HG03103 (cell line): ENCODE measurements at regions not wholly inside any gene's neighbourhood (a gene's known extent, or its start where the extent isn't known, plus 50 kb on each side); places are given as distances from the start of the nearest gene placed in this dataset.

Source experiments
- ATAC-seq: cut with Tn5 transposase; IDR thresholded peaks from one replicate; pipeline ENCODE4 v1.9.1; 2021; ENCODE audit warnings: low read depth; ENCODE audit not compliant: unreplicated experiment

- ATAC-seq: no peak
Observed at GRCh38 chr2:9681427-9681817, 50.6 kb upstream of the YWHAQ start.

GRCh38 chr2:9685637-9686036, 54.8 kb upstream of the YWHAQ start:
- ATAC-seq: no peak

- ATAC-seq: no peak
Observed at GRCh38 chr2:9686061-9686460, 55.3 kb upstream of the YWHAQ start.

GRCh38 chr2:9690252-9690651, 59.5 kb upstream of the YWHAQ start:
- ATAC-seq: no peak

- no peak for ATAC-seq
Observed at GRCh38 chr2:9690716-9691498, 60.1 kb upstream of the YWHAQ start.

- no peak for ATAC-seq
Observed at GRCh38 chr2:9692456-9693195, 61.8 kb upstream of the YWHAQ start.

- no peak for ATAC-seq
Observed at GRCh38 chr2:9693196-9693491, 62.3 kb upstream of the YWHAQ start.

- ATAC-seq: no peak
Observed at GRCh38 chr2:9693646-9694045, 62.8 kb upstream of the YWHAQ start.

- ATAC-seq: no peak
Observed at GRCh38 chr2:9694661-9695234, 64.0 kb upstream of the YWHAQ start.

GRCh38 chr2:9695941-9696340, 65.1 kb upstream of the YWHAQ start:
- no peak for ATAC-seq

GRCh38 chr2:9696731-9697130, 65.9 kb upstream of the YWHAQ start:
- no peak for ATAC-seq

- no peak for ATAC-seq
Observed at GRCh38 chr2:9697909-9698308, 67.1 kb upstream of the YWHAQ start.

GRCh38 chr2:9699139-9700108, 68.6 kb upstream of the YWHAQ start:
- ATAC-seq: no peak

- no peak for ATAC-seq
Observed at GRCh38 chr2:9700109-9700495, 69.3 kb upstream of the YWHAQ start.

GRCh38 chr2:9702604-9703084, 71.8 kb upstream of the YWHAQ start:
- ATAC-seq: no peak

GRCh38 chr2:9703085-9703678, 72.4 kb upstream of the YWHAQ start:
- ATAC-seq: no peak

- ATAC-seq: no peak
Observed at GRCh38 chr2:9703701-9704221, 73.0 kb upstream of the YWHAQ start.

GRCh38 chr2:9704600-9704999, 73.8 kb upstream of the YWHAQ start:
- ATAC-seq: no peak

GRCh38 chr2:9705196-9705595, 74.4 kb upstream of the YWHAQ start:
- ATAC-seq: no peak

GRCh38 chr2:9707008-9707407, 76.2 kb upstream of the YWHAQ start:
- ATAC-seq: no peak
